GM18868 (cell line): ENCODE measurements at regions not wholly inside any gene's neighbourhood (a gene's known extent, or its start where the extent isn't known, plus 50 kb on each side); places are given as distances from the start of the nearest gene placed in this dataset.

ENCODE experiments used
- ATAC-seq: cut with Tn5 transposase; IDR thresholded peaks from one replicate; pipeline ENCODE4 v1.9.1; 2021; ENCODE audit warnings: mild to moderate bottlenecking, moderate library complexity; ENCODE audit not compliant: unreplicated experiment

DNA sequence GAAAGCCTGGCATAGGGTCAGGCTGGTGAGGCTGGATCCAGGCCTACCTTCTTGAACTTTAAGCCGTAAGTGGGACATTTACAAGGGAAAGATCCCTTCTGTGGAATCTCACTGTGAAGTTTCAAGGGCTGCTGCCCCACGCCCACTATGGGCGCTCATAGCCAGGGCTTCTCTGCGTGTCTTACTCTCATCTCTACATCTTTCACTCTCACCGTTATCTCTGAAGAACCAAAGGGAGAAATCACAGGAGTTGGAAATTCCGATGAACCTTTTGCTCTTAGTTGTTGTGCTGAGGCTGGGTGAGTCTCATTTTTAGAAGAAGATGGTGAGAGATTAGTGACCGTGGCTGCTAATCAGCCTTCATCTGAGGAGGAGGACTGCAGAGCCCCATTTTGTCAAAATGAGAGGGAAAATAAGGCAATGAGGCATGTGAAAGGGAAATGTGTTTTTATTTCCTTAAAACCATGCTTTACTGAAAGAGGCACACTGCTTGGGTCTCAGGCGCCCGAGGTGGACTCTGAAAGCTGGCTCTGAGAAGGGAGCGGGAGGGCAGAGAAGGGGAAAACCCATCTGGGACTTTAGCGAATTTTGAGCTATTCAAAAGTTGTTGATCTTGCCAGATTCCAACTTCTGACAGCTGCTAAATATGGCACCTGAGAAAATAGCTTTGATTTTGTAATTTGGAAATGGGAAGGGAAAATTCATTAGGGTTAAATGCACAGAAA lies 301.5 kb downstream of the CLIC5 start:
- no peak for ATAC-seq
